ENCODE measurements at regions not wholly inside any gene's neighbourhood (a gene's known extent, or its start where the extent isn't known, plus 50 kb on each side); places are given as distances from the start of the nearest gene placed in this dataset.

- H3K4me2 ChIP-seq (ENCODE audit: low read length): no peak overlapping the region
- no peaks in the 10 kb centered on the region for H3K79me2 ChIP-seq (ENCODE audit: insufficient read depth, low read length)
- no peak overlapping the region for H3K9ac ChIP-seq (ENCODE audit: low read length)
- CTCF ChIA-PET: no interaction called here
- no peak for TF ChIP-seq ATF3 (IDR thresholded peaks at IDR 0.05)
- RAD21 ChIA-PET (ENCODE audit: low non-redundant PET in 1 of 2, low total read pairs in 2 of 2, uncharacterized antibody in 2 of 2, unreplicated experiment in 2 of 2): no interaction called here
- no peaks in the 10 kb centered on the region for H3K36me3 ChIP-seq (ENCODE audit: control insufficient read depth in 1 of 2, insufficient read depth in 2 of 2, low read length in 2 of 2)
- POLR2A ChIA-PET: no interaction called here
- H4K20me1 ChIP-seq (ENCODE audit: insufficient read depth): no peaks in the 10 kb centered on the region
- H3K27me3 ChIP-seq (ENCODE audit: insufficient read depth, low read length): no peaks in the 10 kb centered on the region
- H3K27ac ChIP-seq (ENCODE audit: low read depth, low read length): no peak overlapping the region
- DNase-seq (ENCODE audit: low read depth, low spot score) (no peak), ATAC-seq (no peak)
- BruUV-seq (replicated peaks): no TSS peak
- intact Hi-C loops (cut with micrococcal nuclease): no loop called here
- H3K9me3 ChIP-seq (ENCODE audit: control insufficient read depth in 1 of 2, insufficient read depth in 1 of 2, low read depth in 1 of 2, low read length in 2 of 2): no peaks in the 10 kb centered on the region
- no peaks in the 10 kb centered on the region for H3K4me1 ChIP-seq (ENCODE audit: control insufficient read depth in 1 of 2, insufficient read depth in 2 of 2, low read length in 2 of 2)
- no peak overlapping the region for H3K4me3 ChIP-seq (replicated peaks in 1 of 2; ENCODE audit: low read depth in 1 of 2, low read length in 2 of 2)
- no peak overlapping the region for H2AFZ ChIP-seq (ENCODE audit: low read depth, low read length, poor library complexity, severe bottlenecking)
- H3K9me2 ChIP-seq (ENCODE audit: insufficient read depth): no peaks in the 10 kb centered on the region
Measured at GRCh38 chr4:177528620-177529019, 86.4 kb upstream of the AGA start.

GRCh38 chr4:177530561-177530960 is 88.3 kb upstream of the AGA start:
- no peaks in the 10 kb centered on the region for H3K9me2 ChIP-seq (ENCODE audit: insufficient read depth)
- no peaks in the 10 kb centered on the region for H3K79me2 ChIP-seq (ENCODE audit: insufficient read depth, low read length)
- H3K4me1 ChIP-seq (ENCODE audit: control insufficient read depth in 1 of 2, insufficient read depth in 2 of 2, low read length in 2 of 2): no peaks in the 10 kb centered on the region
- H3K9ac ChIP-seq (ENCODE audit: low read length): no peak overlapping the region
- ATAC-seq: no peak
- ChIA-PET RAD21 (ENCODE audit: low non-redundant PET in 1 of 2, low total read pairs in 2 of 2, uncharacterized antibody in 2 of 2, unreplicated experiment in 2 of 2) (no interaction called here), CTCF (no interaction called here), POLR2A (no interaction called here)
- no TSS peak for BruUV-seq (replicated peaks)
- no peak overlapping the region for H3K27ac ChIP-seq (ENCODE audit: low read depth, low read length)
- H2AFZ ChIP-seq (ENCODE audit: low read depth, low read length, poor library complexity, severe bottlenecking): no peak overlapping the region
- no peak for DNase-seq (ENCODE audit: low read depth, low spot score)
- no peak overlapping the region for H3K4me3 ChIP-seq (replicated peaks in 1 of 2; ENCODE audit: low read depth in 1 of 2, low read length in 2 of 2)
- H3K36me3 ChIP-seq (ENCODE audit: control insufficient read depth in 1 of 2, insufficient read depth in 2 of 2, low read length in 2 of 2): no peaks in the 10 kb centered on the region
- H4K20me1 ChIP-seq (ENCODE audit: insufficient read depth): no peaks in the 10 kb centered on the region
- intact Hi-C loops (cut with micrococcal nuclease): no loop called here
- TF ChIP-seq EGR1 (IDR thresholded peaks at IDR 0.05; ENCODE audit: low read depth): no peak
- no peak for TF ChIP-seq EZH2phosphoT487 (IDR thresholded peaks at IDR 0.05; ENCODE audit: borderline replicate concordance)
- no peak for TF ChIP-seq ELF1 (IDR thresholded peaks at IDR 0.05; ENCODE audit: borderline replicate concordance, low read depth)
- no peak for TF ChIP-seq ATF3 (IDR thresholded peaks at IDR 0.05)
- TF ChIP-seq ZFX (IDR thresholded peaks at IDR 0.05): no peak
- TF ChIP-seq CEBPB (IDR thresholded peaks at IDR 0.05; ENCODE audit: low read depth): no peak
- no peak for TF ChIP-seq CBX3 (IDR thresholded peaks at IDR 0.05; ENCODE audit: low read depth)
- no peak for TF ChIP-seq REST (IDR thresholded peaks at IDR 0.05; ENCODE audit: low read depth)
- no peak for TF ChIP-seq POLR2A (IDR thresholded peaks at IDR 0.05; ENCODE audit: borderline replicate concordance, extremely low read depth, insufficient read depth, insufficient read length)
- no peak for TF ChIP-seq SIN3A (IDR thresholded peaks at IDR 0.05; ENCODE audit: low read depth)
- no peak for TF ChIP-seq ZNF274 (IDR thresholded peaks at IDR 0.05; ENCODE audit: low read depth, low read length)
- no peak for TF ChIP-seq FOSL1 (IDR thresholded peaks at IDR 0.05; ENCODE audit: low read depth)
- no peak for TF ChIP-seq EZH2 (IDR thresholded peaks at IDR 0.05)
- TF ChIP-seq CTCF (IDR thresholded peaks at IDR 0.05 in 2 of 3, conservative IDR thresholded peaks at IDR 0.05 in 1 of 3; ENCODE audit: borderline replicate concordance in 1 of 3, insufficient read depth in 1 of 3, low read depth in 2 of 3, low read length in 2 of 3): no peak
- TF ChIP-seq POLR2AphosphoS5 (IDR thresholded peaks at IDR 0.05; ENCODE audit: low read depth, low read length): no peak
- TF ChIP-seq SP1 (IDR thresholded peaks at IDR 0.05; ENCODE audit: low read depth): no peak
- no peaks in the 10 kb centered on the region for H3K27me3 ChIP-seq (ENCODE audit: insufficient read depth, low read length)
- H3K4me2 ChIP-seq (ENCODE audit: low read length): no peak overlapping the region
- no peaks in the 10 kb centered on the region for H3K9me3 ChIP-seq (ENCODE audit: control insufficient read depth in 1 of 2, insufficient read depth in 1 of 2, low read depth in 1 of 2, low read length in 2 of 2)

All from HCT116 (cell line).